ENCODE measurements at regions not wholly inside any gene's neighbourhood (a gene's known extent, or its start where the extent isn't known, plus 50 kb on each side); places are given as distances from the start of the nearest gene placed in this dataset.

- DNase-seq = no peak
- intact Hi-C loops (cut with DNase I) = no loop called here
- no peak overlapping the region for H3K4me3 ChIP-seq
These were observed 212.2 kb upstream of the DIO3 start for GRCh38 chr14:101349108-101349507.

DNA sequence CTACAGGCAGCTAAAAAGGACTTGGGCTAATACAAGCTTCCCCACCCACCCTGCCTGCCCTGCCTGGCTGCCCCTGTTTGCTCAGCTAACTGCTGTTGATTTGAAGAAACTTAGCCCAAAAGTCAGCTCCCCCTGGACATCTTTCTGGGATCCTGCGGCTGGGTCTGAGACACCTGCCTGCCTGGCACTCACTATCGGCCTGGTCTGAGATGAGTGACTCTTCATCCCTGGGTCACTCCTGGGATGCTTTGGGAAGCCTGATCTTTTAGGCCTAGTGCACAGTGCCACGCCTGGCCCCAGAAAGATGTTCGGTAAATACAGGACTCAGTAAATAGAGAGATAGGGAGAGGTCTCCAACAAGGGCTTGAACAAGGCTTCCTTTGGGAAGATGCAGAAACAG, 211.3 kb upstream of the DIO3 start:
- Histone ChIP-seq H3K27ac (no peak overlapping the region), H3K36me3 (no peaks in the 10 kb centered on the region), H3K4me3 (no peak overlapping the region), H3K27me3 (ENCODE audit: low read depth) (no peaks in the 10 kb centered on the region), H3K9me3 (peaks cover 5% of the 10 kb centered on the region), H3K4me1 (no peaks in the 10 kb centered on the region)
- intact Hi-C loops (cut with DNase I) = no loop called here
- no peak for ATAC-seq
- TF ChIP-seq, protein P1, sequence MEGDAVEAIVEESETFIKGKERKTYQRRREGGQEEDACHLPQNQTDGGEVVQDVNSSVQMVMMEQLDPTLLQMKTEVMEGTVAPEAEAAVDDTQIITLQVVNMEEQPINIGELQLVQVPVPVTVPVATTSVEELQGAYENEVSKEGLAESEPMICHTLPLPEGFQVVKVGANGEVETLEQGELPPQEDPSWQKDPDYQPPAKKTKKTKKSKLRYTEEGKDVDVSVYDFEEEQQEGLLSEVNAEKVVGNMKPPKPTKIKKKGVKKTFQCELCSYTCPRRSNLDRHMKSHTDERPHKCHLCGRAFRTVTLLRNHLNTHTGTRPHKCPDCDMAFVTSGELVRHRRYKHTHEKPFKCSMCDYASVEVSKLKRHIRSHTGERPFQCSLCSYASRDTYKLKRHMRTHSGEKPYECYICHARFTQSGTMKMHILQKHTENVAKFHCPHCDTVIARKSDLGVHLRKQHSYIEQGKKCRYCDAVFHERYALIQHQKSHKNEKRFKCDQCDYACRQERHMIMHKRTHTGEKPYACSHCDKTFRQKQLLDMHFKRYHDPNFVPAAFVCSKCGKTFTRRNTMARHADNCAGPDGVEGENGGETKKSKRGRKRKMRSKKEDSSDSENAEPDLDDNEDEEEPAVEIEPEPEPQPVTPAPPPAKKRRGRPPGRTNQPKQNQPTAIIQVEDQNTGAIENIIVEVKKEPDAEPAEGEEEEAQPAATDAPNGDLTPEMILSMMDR (IDR thresholded peaks at IDR 0.05) = no peak
- DNase-seq = no peak

More at GRCh38 chr14:101349108-101349507, 212.2 kb upstream of the DIO3 start:
- Histone ChIP-seq H3K4me1 (no peaks in the 10 kb centered on the region), H3K36me3 (no peaks in the 10 kb centered on the region), H3K27ac (no peak overlapping the region), H3K9me3 (peaks cover under 1% of the 10 kb centered on the region), H3K27me3 (ENCODE audit: low read depth) (no peaks in the 10 kb centered on the region)
- TF ChIP-seq, protein P1 (IDR thresholded peaks at IDR 0.05) = no peak
- no peak for ATAC-seq

DNA sequence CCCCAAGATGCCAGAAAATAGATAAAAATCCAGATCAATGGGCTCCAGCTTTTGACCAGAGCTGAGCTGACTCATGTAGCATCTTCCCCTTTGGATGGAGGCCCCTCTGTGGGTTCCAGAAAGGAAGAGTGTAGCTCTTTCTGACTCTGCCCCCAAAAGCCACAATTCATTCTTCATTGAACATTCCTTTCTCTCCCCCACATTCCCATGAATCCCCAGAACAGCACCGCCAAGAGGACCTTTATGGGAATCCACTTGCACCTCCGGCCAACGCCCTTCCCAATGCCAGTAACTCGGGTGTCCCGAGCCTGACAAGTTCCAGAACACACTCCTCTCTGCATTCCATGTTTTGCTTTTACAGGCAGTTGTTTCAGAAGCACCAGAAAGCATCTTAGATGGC, 210.6 kb upstream of the DIO3 start:
- TF ChIP-seq, protein P1 (IDR thresholded peaks at IDR 0.05) = no peak
- Histone ChIP-seq H3K9me3 (peaks cover 5% of the 10 kb centered on the region), H3K27me3 (ENCODE audit: low read depth) (no peaks in the 10 kb centered on the region), H3K4me3 (no peak overlapping the region), H3K36me3 (no peaks in the 10 kb centered on the region), H3K27ac (no peak overlapping the region), H3K4me1 (no peaks in the 10 kb centered on the region)
- DNase-seq = no peak
- ATAC-seq = no peak
- intact Hi-C loops (cut with DNase I) = no loop called here

GRCh38 chr14:101351146-101351545, 210.1 kb upstream of the DIO3 start:
- no peak for ATAC-seq
- intact Hi-C loops (cut with DNase I) = no loop called here
- Histone ChIP-seq H3K27ac (no peak overlapping the region), H3K27me3 (ENCODE audit: low read depth) (no peaks in the 10 kb centered on the region), H3K4me3 (no peak overlapping the region), H3K4me1 (no peaks in the 10 kb centered on the region), H3K9me3 (peaks cover 5% of the 10 kb centered on the region), H3K36me3 (no peaks in the 10 kb centered on the region)
- DNase-seq = no peak
- TF ChIP-seq, protein P1 (IDR thresholded peaks at IDR 0.05) = no peak

DNA sequence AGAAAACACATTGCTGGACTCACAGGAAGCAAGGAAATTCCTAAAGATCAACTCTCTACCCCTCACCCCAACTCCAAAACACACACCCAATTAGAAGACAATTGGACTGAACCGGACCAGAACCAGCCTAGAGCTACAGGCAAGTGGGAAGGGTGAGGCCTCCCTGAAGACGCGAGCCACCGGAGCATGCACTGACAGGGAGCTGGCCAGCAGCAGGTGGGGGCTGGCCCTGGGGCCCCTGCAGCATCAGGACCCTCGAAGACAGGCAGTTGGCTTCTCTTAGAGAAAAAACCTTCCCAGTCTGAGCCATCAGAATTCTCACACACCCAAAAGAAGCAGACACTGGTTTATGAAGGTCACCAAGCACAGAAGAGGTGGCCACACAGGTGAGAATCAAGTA, 209.5 kb upstream of the DIO3 start:
- Histone ChIP-seq H3K4me3 (no peak overlapping the region), H3K27ac (no peak overlapping the region), H3K4me1 (no peaks in the 10 kb centered on the region), H3K9me3 (peaks cover 5% of the 10 kb centered on the region), H3K27me3 (ENCODE audit: low read depth) (no peaks in the 10 kb centered on the region), H3K36me3 (no peaks in the 10 kb centered on the region)
- TF ChIP-seq, protein P1 (IDR thresholded peaks at IDR 0.05) = no peak
- intact Hi-C loops (cut with DNase I) = no loop called here
- DNase-seq (no peak), ATAC-seq (no peak)

GRCh38 chr14:101352567-101352966, 208.7 kb upstream of the DIO3 start:
- DNase-seq = no peak
- H3K9me3 ChIP-seq = peaks cover 5% of the 10 kb centered on the region
- no peaks in the 10 kb centered on the region for H3K36me3 ChIP-seq
- H3K27me3 ChIP-seq (ENCODE audit: low read depth) = no peaks in the 10 kb centered on the region
- TF ChIP-seq, protein P1 (IDR thresholded peaks at IDR 0.05) = no peak
- no peak for ATAC-seq
- H3K4me3 ChIP-seq = no peak overlapping the region
- no peaks in the 10 kb centered on the region for H3K4me1 ChIP-seq
- intact Hi-C loops (cut with DNase I) = no loop called here
- no peak overlapping the region for H3K27ac ChIP-seq

Data from lower lobe of right lung (tissue), 2 donors.